ENCODE measurements at regions not wholly inside any gene's neighbourhood (a gene's known extent, or its start where the extent isn't known, plus 50 kb on each side); places are given as distances from the start of the nearest gene placed in this dataset.

- no peak for DNase-seq (ENCODE audit: low spot score)
Observed at GRCh38 chr10:113442336-113442735, 110.5 kb upstream of the HABP2 start.

GRCh38 chr10:113443141-113443925 is 109.5 kb upstream of the HABP2 start:
- no peak for DNase-seq (ENCODE audit: low spot score)

- DNase-seq (ENCODE audit: low spot score): no peak
Observed at GRCh38 chr10:113444766-113445365, 108.0 kb upstream of the HABP2 start.

- no peak for DNase-seq (ENCODE audit: low spot score)
Observed at GRCh38 chr10:113445736-113446135, 107.1 kb upstream of the HABP2 start.

- DNase-seq (ENCODE audit: low spot score): no peak
Observed at GRCh38 chr10:113446739-113447138, 106.1 kb upstream of the HABP2 start.

GRCh38 chr10:113447278-113447677 is 105.6 kb upstream of the HABP2 start:
- no peak for DNase-seq (ENCODE audit: low spot score)

- no peak for DNase-seq (ENCODE audit: low spot score)
Observed at GRCh38 chr10:113449006-113449695, 103.7 kb upstream of the HABP2 start.

GRCh38 chr10:113450046-113450804 is 102.6 kb upstream of the HABP2 start:
- no peak for DNase-seq (ENCODE audit: low spot score)

- no peak for DNase-seq (ENCODE audit: low spot score)
Observed at GRCh38 chr10:113450906-113451305, 101.9 kb upstream of the HABP2 start.

GRCh38 chr10:113452146-113452845 is 100.6 kb upstream of the HABP2 start:
- no peak for DNase-seq (ENCODE audit: low spot score)

- no peak for DNase-seq (ENCODE audit: low spot score)
Observed at GRCh38 chr10:113453351-113453750, 99.5 kb upstream of the HABP2 start.

GRCh38 chr10:113454341-113455061 is 98.4 kb upstream of the HABP2 start:
- DNase-seq (ENCODE audit: low spot score): no peak

GRCh38 chr10:113455947-113456346 is 96.9 kb upstream of the HABP2 start:
- DNase-seq (ENCODE audit: low spot score): no peak

- no peak for DNase-seq (ENCODE audit: low spot score)
Observed at GRCh38 chr10:113456741-113457140, 96.1 kb upstream of the HABP2 start.

- DNase-seq (ENCODE audit: low spot score): no peak
Observed at GRCh38 chr10:113457408-113457807, 95.4 kb upstream of the HABP2 start.

- DNase-seq (ENCODE audit: low spot score): no peak
Observed at GRCh38 chr10:113458451-113458850, 94.4 kb upstream of the HABP2 start.

GRCh38 chr10:113458944-113459343 is 93.9 kb upstream of the HABP2 start:
- no peak for DNase-seq (ENCODE audit: low spot score)

GRCh38 chr10:113459626-113460280 is 93.1 kb upstream of the HABP2 start:
- DNase-seq (ENCODE audit: low spot score): no peak

- DNase-seq (ENCODE audit: low spot score): no peak
Observed at GRCh38 chr10:113463083-113463482, 89.8 kb upstream of the HABP2 start.

- no peak for DNase-seq (ENCODE audit: low spot score)
Observed at GRCh38 chr10:113463777-113464176, 89.1 kb upstream of the HABP2 start.

GRCh38 chr10:113469796-113470195 is 83.1 kb upstream of the HABP2 start:
- no peak for DNase-seq (ENCODE audit: low spot score)
